ENCODE measurements at regions not wholly inside any gene's neighbourhood (a gene's known extent, or its start where the extent isn't known, plus 50 kb on each side); places are given as distances from the start of the nearest gene placed in this dataset.

DNA sequence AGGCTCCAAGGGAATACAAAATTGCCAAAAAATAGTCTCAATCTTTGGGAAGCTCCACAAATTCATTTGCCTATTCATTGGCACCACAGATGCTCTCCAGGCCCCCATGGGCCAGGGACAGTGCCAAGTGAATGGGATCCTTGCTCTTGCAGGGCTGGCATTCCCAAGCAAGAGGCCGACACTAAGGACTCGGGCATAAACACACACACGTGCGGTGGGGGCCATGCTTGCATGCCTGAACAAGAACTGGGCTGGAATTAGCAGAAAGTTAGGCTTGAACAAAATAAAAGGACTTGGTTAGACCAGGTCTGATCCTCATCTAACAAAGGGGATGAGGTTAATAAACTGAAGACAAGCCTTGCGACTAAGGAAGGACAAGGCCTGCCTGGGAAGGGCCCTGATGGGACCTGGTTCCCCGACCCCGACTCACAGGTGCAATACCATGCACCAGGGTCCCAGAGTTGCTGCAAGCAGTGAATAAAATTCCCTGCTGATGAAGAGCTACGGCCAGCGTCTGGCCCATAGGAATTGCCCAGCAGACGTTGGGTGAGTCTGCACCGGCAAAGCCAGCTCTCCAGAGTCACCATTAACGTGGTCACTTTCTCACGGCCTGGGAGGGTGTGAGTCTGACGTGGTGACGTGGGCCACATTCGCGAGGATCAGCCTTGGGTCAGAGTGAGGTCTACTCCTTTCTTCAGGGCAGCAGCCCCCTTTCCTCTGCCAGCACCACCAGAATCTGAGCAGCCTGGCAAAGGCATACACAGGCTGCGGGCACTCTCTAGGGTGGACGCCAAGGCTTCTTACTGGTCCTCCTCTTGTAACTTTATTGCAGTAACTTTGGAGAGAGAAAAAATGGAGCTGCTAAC lies 77.4 kb upstream of the FCN1 start:
- Mint-ChIP-seq H3K9me3 (ENCODE audit: unreplicated experiment) (peaks cover 26% of the 10 kb centered on the region), H3K4me1 (ENCODE audit: low read depth, unreplicated experiment) (no peaks in the 10 kb centered on the region), H3K27ac (ENCODE audit: unreplicated experiment) (no peak overlapping the region), H3K36me3 (ENCODE audit: low read depth, unreplicated experiment) (peaks cover under 1% of the 10 kb centered on the region), H3K4me3 (ENCODE audit: unreplicated experiment) (no peak overlapping the region), H3K27me3 (ENCODE audit: low read depth, unreplicated experiment) (peaks cover 40% of the 10 kb centered on the region)
- FAIRE-seq (no peak), DNase-seq (ENCODE audit: low read depth) (no peak)
- H3K27ac ChIP-seq (ENCODE audit: low read depth, low read length) = no peak overlapping the region
- H3K4me1 ChIP-seq (ENCODE audit: insufficient read depth, low read length) = no peaks in the 10 kb centered on the region
- H2AFZ ChIP-seq (ENCODE audit: low read depth, low read length) = no peak overlapping the region
- H3K9me3 ChIP-seq (ENCODE audit: insufficient read depth, low read depth, low read length) = peaks cover 12% of the 10 kb centered on the region
- H3K79me2 ChIP-seq (ENCODE audit: insufficient read depth, low read length) = no peaks in the 10 kb centered on the region
- TF ChIP-seq, protein P1, sequence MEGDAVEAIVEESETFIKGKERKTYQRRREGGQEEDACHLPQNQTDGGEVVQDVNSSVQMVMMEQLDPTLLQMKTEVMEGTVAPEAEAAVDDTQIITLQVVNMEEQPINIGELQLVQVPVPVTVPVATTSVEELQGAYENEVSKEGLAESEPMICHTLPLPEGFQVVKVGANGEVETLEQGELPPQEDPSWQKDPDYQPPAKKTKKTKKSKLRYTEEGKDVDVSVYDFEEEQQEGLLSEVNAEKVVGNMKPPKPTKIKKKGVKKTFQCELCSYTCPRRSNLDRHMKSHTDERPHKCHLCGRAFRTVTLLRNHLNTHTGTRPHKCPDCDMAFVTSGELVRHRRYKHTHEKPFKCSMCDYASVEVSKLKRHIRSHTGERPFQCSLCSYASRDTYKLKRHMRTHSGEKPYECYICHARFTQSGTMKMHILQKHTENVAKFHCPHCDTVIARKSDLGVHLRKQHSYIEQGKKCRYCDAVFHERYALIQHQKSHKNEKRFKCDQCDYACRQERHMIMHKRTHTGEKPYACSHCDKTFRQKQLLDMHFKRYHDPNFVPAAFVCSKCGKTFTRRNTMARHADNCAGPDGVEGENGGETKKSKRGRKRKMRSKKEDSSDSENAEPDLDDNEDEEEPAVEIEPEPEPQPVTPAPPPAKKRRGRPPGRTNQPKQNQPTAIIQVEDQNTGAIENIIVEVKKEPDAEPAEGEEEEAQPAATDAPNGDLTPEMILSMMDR (IDR thresholded peaks at IDR 0.05; ENCODE audit: insufficient read depth, low read depth, low read length) = no peak
- no peak for TF ChIP-seq EZH2 (IDR thresholded peaks at IDR 0.05; ENCODE audit: insufficient read depth, low read length)
- no peaks in the 10 kb centered on the region for H4K20me1 ChIP-seq (ENCODE audit: insufficient read depth, low read length)
- H3K27me3 ChIP-seq (ENCODE audit: insufficient read depth, low read length) = no peaks in the 10 kb centered on the region
- no peak overlapping the region for H3K4me3 ChIP-seq (ENCODE audit: insufficient read depth, low read depth, low read length)
- H3K9ac ChIP-seq (ENCODE audit: low read length) = no peak overlapping the region
- H3K4me2 ChIP-seq (ENCODE audit: low read length) = no peak overlapping the region
- H3K36me3 ChIP-seq (ENCODE audit: insufficient read depth, low read length) = no peaks in the 10 kb centered on the region

DNA sequence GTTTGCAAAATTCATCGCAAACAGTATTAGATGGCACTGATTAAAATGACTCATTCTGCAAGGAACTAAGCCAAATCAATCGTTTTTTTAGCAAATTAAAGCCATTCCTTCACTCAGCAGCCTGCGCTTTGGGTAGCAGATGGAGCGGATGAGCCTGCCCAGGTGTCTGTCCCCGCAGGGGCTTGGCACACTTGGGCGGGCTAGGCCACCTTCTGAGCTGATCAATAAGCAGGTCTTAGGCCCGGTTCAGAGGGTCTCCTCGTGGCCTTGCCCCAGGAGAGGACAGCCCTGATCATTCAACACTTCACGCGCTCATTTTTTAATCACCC lies 78.0 kb upstream of the FCN1 start:
- no peak for DNase-seq (ENCODE audit: low read depth)
- no peak for FAIRE-seq
- Mint-ChIP-seq H3K27ac (ENCODE audit: unreplicated experiment) (no peak overlapping the region), H3K9me3 (ENCODE audit: unreplicated experiment) (peaks cover 31% of the 10 kb centered on the region), H3K36me3 (ENCODE audit: low read depth, unreplicated experiment) (no peaks in the 10 kb centered on the region), H3K27me3 (ENCODE audit: low read depth, unreplicated experiment) (peaks cover 37% of the 10 kb centered on the region), H3K4me3 (ENCODE audit: unreplicated experiment) (no peak overlapping the region), H3K4me1 (ENCODE audit: low read depth, unreplicated experiment) (no peaks in the 10 kb centered on the region)
- TF ChIP-seq, protein P1 (IDR thresholded peaks at IDR 0.05; ENCODE audit: insufficient read depth, low read depth, low read length) = no peak
- TF ChIP-seq EZH2 (IDR thresholded peaks at IDR 0.05; ENCODE audit: insufficient read depth, low read length) = no peak
- Histone ChIP-seq H3K27ac (ENCODE audit: low read depth, low read length) (no peak overlapping the region), H4K20me1 (ENCODE audit: insufficient read depth, low read length) (no peaks in the 10 kb centered on the region), H2AFZ (ENCODE audit: low read depth, low read length) (no peak overlapping the region), H3K36me3 (ENCODE audit: insufficient read depth, low read length) (no peaks in the 10 kb centered on the region), H3K4me3 (ENCODE audit: insufficient read depth, low read depth, low read length) (no peak overlapping the region), H3K9me3 (ENCODE audit: insufficient read depth, low read depth, low read length) (peaks cover 12% of the 10 kb centered on the region), H3K4me1 (ENCODE audit: insufficient read depth, low read length) (no peaks in the 10 kb centered on the region), H3K27me3 (ENCODE audit: insufficient read depth, low read length) (no peaks in the 10 kb centered on the region), H3K79me2 (ENCODE audit: insufficient read depth, low read length) (no peaks in the 10 kb centered on the region), H3K4me2 (ENCODE audit: low read length) (no peak overlapping the region), H3K9ac (ENCODE audit: low read length) (no peak overlapping the region)
